ENCODE measurements at regions not wholly inside any gene's neighbourhood (a gene's known extent, or its start where the extent isn't known, plus 50 kb on each side); places are given as distances from the start of the nearest gene placed in this dataset.

DNA sequence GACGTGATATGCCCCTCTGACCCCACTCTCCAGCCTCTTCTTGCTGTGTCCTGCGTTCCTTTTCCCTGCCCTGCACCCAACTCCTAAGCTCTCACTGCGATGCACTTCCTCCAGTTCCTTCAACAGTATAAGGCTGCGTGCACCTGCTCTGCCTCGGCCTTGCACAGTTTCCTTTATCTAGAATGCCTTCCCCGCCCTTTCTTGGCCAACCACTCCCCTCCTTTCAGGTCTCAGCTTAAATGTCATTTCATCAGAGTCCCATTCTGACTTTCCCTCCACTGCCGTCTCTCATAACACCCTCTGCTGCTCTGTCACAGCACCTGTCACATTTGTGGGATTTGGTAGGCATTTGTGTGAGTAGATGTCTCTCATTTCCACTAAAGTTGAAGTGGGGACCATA is 58.4 kb upstream of the NEIL3 start:
- TF ChIP-seq SIN3A (IDR thresholded peaks at IDR 0.05; ENCODE audit: borderline replicate concordance, insufficient read depth, low read length) = no peak
- TF ChIP-seq POLR2AphosphoS5 (IDR thresholded peaks at IDR 0.05; ENCODE audit: low read depth, low read length) = no peak
- TF ChIP-seq, protein P1, sequence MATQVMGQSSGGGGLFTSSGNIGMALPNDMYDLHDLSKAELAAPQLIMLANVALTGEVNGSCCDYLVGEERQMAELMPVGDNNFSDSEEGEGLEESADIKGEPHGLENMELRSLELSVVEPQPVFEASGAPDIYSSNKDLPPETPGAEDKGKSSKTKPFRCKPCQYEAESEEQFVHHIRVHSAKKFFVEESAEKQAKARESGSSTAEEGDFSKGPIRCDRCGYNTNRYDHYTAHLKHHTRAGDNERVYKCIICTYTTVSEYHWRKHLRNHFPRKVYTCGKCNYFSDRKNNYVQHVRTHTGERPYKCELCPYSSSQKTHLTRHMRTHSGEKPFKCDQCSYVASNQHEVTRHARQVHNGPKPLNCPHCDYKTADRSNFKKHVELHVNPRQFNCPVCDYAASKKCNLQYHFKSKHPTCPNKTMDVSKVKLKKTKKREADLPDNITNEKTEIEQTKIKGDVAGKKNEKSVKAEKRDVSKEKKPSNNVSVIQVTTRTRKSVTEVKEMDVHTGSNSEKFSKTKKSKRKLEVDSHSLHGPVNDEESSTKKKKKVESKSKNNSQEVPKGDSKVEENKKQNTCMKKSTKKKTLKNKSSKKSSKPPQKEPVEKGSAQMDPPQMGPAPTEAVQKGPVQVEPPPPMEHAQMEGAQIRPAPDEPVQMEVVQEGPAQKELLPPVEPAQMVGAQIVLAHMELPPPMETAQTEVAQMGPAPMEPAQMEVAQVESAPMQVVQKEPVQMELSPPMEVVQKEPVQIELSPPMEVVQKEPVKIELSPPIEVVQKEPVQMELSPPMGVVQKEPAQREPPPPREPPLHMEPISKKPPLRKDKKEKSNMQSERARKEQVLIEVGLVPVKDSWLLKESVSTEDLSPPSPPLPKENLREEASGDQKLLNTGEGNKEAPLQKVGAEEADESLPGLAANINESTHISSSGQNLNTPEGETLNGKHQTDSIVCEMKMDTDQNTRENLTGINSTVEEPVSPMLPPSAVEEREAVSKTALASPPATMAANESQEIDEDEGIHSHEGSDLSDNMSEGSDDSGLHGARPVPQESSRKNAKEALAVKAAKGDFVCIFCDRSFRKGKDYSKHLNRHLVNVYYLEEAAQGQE (IDR thresholded peaks at IDR 0.05; ENCODE audit: insufficient read depth in 1 of 2, low read depth in 2 of 2, low read length in 2 of 2) = no peak
- no peak for TF ChIP-seq FOXP2 (optimal IDR thresholded peaks at IDR 0.05; ENCODE audit: borderline replicate concordance, extremely low read depth, extremely low read length, insufficient read depth)
- no peak for TF ChIP-seq TAF1 (IDR thresholded peaks at IDR 0.05; ENCODE audit: borderline replicate concordance, insufficient read depth, low read length)

DNA sequence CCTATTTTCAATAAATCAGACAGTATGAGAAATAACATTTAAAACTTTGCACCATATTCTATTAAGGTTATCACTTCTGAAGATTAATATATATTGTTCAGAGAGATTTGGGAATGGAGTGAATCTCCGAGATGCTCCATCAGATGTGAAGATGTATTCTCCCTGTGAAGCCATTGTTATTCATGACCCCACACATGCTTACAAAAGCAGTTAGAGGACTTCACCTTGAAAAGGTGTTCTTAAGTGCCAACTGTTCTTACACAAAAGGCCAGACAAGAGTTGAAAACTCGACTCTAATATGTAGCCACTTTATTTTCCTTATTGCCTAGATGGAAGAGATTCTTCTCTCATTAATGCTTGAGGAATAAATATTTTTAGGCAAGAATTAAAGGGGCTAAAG is 54.3 kb upstream of the NEIL3 start:
- TF ChIP-seq TAF1 (IDR thresholded peaks at IDR 0.05; ENCODE audit: borderline replicate concordance, insufficient read depth, low read length) = no peak
- TF ChIP-seq, protein P1 (IDR thresholded peaks at IDR 0.05; ENCODE audit: insufficient read depth in 1 of 2, low read depth in 2 of 2, low read length in 2 of 2) = no peak
- TF ChIP-seq SIN3A (IDR thresholded peaks at IDR 0.05; ENCODE audit: borderline replicate concordance, insufficient read depth, low read length) = no peak
- no peak for TF ChIP-seq POLR2AphosphoS5 (IDR thresholded peaks at IDR 0.05; ENCODE audit: low read depth, low read length)
- TF ChIP-seq FOXP2 (optimal IDR thresholded peaks at IDR 0.05; ENCODE audit: borderline replicate concordance, extremely low read depth, extremely low read length, insufficient read depth) = no peak

DNA sequence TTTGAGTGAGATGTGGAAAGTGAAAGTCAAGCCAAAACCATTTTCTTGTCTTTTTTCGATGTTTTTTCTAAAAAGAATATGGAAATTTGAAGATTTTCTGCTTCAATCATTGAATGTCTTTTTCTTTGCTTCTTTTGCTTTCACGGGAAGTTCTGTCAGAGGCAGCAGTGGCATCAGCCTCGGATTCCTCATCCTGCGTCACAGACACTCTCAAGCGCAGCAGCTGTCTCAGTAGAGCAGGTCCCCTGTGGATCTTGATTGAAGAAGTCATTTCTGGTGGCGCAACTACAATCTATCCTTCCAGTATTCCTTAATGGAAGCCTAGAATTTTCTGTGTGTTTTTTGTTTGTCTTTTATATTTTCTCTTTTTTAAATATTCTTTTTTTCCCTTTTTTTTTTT is 52.7 kb upstream of the NEIL3 start:
- TF ChIP-seq FOXP2 (optimal IDR thresholded peaks at IDR 0.05; ENCODE audit: borderline replicate concordance, extremely low read depth, extremely low read length, insufficient read depth) (no peak), TAF1 (IDR thresholded peaks at IDR 0.05; ENCODE audit: borderline replicate concordance, insufficient read depth, low read length) (no peak), SIN3A (IDR thresholded peaks at IDR 0.05; ENCODE audit: borderline replicate concordance, insufficient read depth, low read length) (no peak), POLR2AphosphoS5 (IDR thresholded peaks at IDR 0.05; ENCODE audit: low read depth, low read length) (no peak)
- TF ChIP-seq, protein P1 (IDR thresholded peaks at IDR 0.05; ENCODE audit: insufficient read depth in 1 of 2, low read depth in 2 of 2, low read length in 2 of 2) = no peak

Data from PFSK-1 (cell line).